IMR-90 (cell line): ENCODE measurements at regions not wholly inside any gene's neighbourhood (a gene's known extent, or its start where the extent isn't known, plus 50 kb on each side); places are given as distances from the start of the nearest gene placed in this dataset.
"Not testable (repeated sequence)": the region's sequence is repeated elsewhere in the genome, so short reads cannot be mapped to it uniquely, and the experiment has no call there.

Source experiments
- ATAC-seq: fragments of 200-7000 bp; cut with Tn5 transposase; 2 replicates; pipeline ENCODE4 v1.9.1; 2020; ENCODE audit warnings: low read depth, mild to moderate bottlenecking, moderate library complexity
- BruUV-seq: library from RNA; stranded (reverse); fragments of 400-500 nt; replicated peaks from 2 replicates; lab custom pipeline; 2021; lab: Mats Ljungman, UMichigan
- CTCF ChIA-PET: fragments of 300-600 bp; formaldehyde crosslinking; extraction: SDS; loops from one replicate; lab custom pipeline; 2021; ENCODE audit warnings: antibody characterized with exemption; lab: Yijun Ruan, JAX
- POLR2A ChIA-PET: fragments of 300-600 bp; sonication (Branson Sonifier 250); formaldehyde crosslinking; loops from one replicate; lab custom pipeline; 2022; ENCODE audit warnings: antibody characterized with exemption; ENCODE audit not compliant: unreplicated experiment; lab: Charles Lee
- DNase-seq: peaks from one replicate; pipeline ENCODE4 v3.0.0; 2013
- H2AFZ ChIP-seq: replicated peaks from 2 replicates; pipeline ENCODE3; 2013; ENCODE audit warnings: low read length, mild to moderate bottlenecking; ENCODE audit not compliant: poor library complexity
- H2AK5ac ChIP-seq: 2 replicates; pipeline ENCODE4 v1.6.1; 2013; ENCODE audit warnings: low read depth, low read length, inconsistent platforms
- H2AK9ac ChIP-seq: replicated peaks from 2 replicates; pipeline ENCODE3; 2013; ENCODE audit warnings: mild to moderate bottlenecking, low read depth, low read length, moderate library complexity; ENCODE audit not compliant: poor library complexity
- H2BK120ac ChIP-seq: 2 replicates; pipeline ENCODE4 v1.6.1; 2013; ENCODE audit warnings: low read depth, low read length, inconsistent platforms
- H2BK15ac ChIP-seq: 3 replicates; pipeline ENCODE4 v1.6.1; 2013; ENCODE audit warnings: low read depth, low read length, inconsistent platforms
- H2BK20ac ChIP-seq: 2 replicates; pipeline ENCODE4 v1.6.1; 2013; ENCODE audit warnings: low read depth, mild to moderate bottlenecking, inconsistent platforms, low read length, moderate library complexity
- H2BK5ac ChIP-seq: 2 replicates; pipeline ENCODE4 v1.6.1; 2013; ENCODE audit warnings: mild to moderate bottlenecking, low read depth, low read length, inconsistent platforms; ENCODE audit not compliant: poor library complexity, severe bottlenecking
- H3K14ac ChIP-seq: replicated peaks from 2 replicates; pipeline ENCODE4 v1.6.1; 2013; ENCODE audit warnings: low read depth, low read length, inconsistent platforms
- H3K18ac ChIP-seq: 2 replicates; pipeline ENCODE4 v1.6.1; 2013; ENCODE audit warnings: low read depth, low read length, control low read depth
- H3K23ac ChIP-seq: 2 replicates; pipeline ENCODE4 v1.6.1; 2013; ENCODE audit warnings: low read depth, low read length, inconsistent platforms
- H3K27ac ChIP-seq: 2 replicates; pipeline ENCODE4 v1.5.1; 2013; ENCODE audit warnings: mild to moderate bottlenecking, control low read depth, low read length; ENCODE audit not compliant: insufficient read depth
- H3K27me3 ChIP-seq: 2 replicates; pipeline ENCODE4 v1.6.1; 2013; ENCODE audit warnings: low read length; ENCODE audit not compliant: control insufficient read depth, insufficient read depth
- H3K36me3 ChIP-seq: 2 replicates; pipeline ENCODE4 v1.6.1; 2013; ENCODE audit warnings: low read length, mixed read lengths; ENCODE audit not compliant: control insufficient read depth, insufficient read depth
- H3K4ac ChIP-seq: 2 replicates; pipeline ENCODE4 v1.6.1; 2013; ENCODE audit warnings: low read depth, low read length, inconsistent platforms
- H3K4me1 ChIP-seq: 2 replicates; pipeline ENCODE4 v1.6.1; 2013; ENCODE audit warnings: low read length, mixed read lengths; ENCODE audit not compliant: control insufficient read depth, insufficient read depth
- H3K4me2 ChIP-seq: 2 replicates; pipeline ENCODE4 v1.6.1; 2013; ENCODE audit warnings: low read depth, mild to moderate bottlenecking, control low read depth, low read length, moderate library complexity
- H3K4me3 ChIP-seq: 2 replicates; pipeline ENCODE4 v1.5.1; 2013; ENCODE audit warnings: low read depth, mild to moderate bottlenecking, control low read depth, low read length, moderate library complexity; ENCODE audit not compliant: insufficient read depth
- H3K56ac ChIP-seq: 2 replicates; pipeline ENCODE4 v1.6.1; 2013; ENCODE audit warnings: low read length, inconsistent platforms; ENCODE audit not compliant: insufficient read depth; ENCODE audit errors: extremely low read depth
- H3K79me1 ChIP-seq, 2 experiments: 2 replicates each; pipeline ENCODE4 v1.6.1; 2013; ENCODE audit warnings: low read length in 2 of 2, inconsistent platforms in 1 of 2, low read depth in 1 of 2
- H3K9ac ChIP-seq: 2 replicates; pipeline ENCODE4 v1.6.1; 2013; ENCODE audit warnings: low read depth, low read length, control low read depth
- H3K9me1 ChIP-seq: 2 replicates; pipeline ENCODE4 v1.6.1; 2013; ENCODE audit warnings: low read length, inconsistent platforms; ENCODE audit not compliant: insufficient read depth
- H3K9me3 ChIP-seq: 2 replicates; pipeline ENCODE4 v1.6.1; 2013; ENCODE audit warnings: low read length; ENCODE audit not compliant: control insufficient read depth, insufficient read depth
- H4K20me1 ChIP-seq: 2 replicates; pipeline ENCODE4 v1.6.1; 2013; ENCODE audit warnings: low read length, inconsistent platforms; ENCODE audit not compliant: insufficient read depth
- H4K5ac ChIP-seq: 2 replicates; pipeline ENCODE4 v1.6.1; 2013; ENCODE audit warnings: mild to moderate bottlenecking, low read depth, low read length, control low read depth
- H4K8ac ChIP-seq, 2 experiments: 2 replicates each; pipeline ENCODE4 v1.6.1; 2013; ENCODE audit warnings: low read depth in 2 of 2, low read length in 2 of 2, control low read depth in 1 of 2, inconsistent platforms in 1 of 2
- H4K91ac ChIP-seq: 2 replicates; pipeline ENCODE4 v1.6.1; 2013; ENCODE audit warnings: low read depth, low read length, inconsistent platforms; ENCODE audit not compliant: insufficient read depth
- WGBS, 2 experiments: methylation state at CpG; one replicate each; pipeline versions ENCODE4 v1.1.5 to v1.1.7; 2013; ENCODE audit warnings: missing lambda C conversion rate in 2 of 2; ENCODE audit not compliant: insufficient read length in 1 of 2; ENCODE audit errors: extremely low coverage in 2 of 2; 5-methylcytosine and 5-hydroxymethylcytosine counted together
- dilution Hi-C: fragments of 300-500 bp; cut with HindIII; formaldehyde crosslinking; loops from one replicate; pipeline ENCODE4 v1.14.3; 2018; ENCODE audit warnings: low sequenced_read_pairs; ENCODE audit not compliant: unreplicated experiment
- in situ Hi-C: fragments of 300-500 bp; cut with MboI; formaldehyde crosslinking; loops from 3 replicates; pipeline ENCODE4 v1.14.3; 2019; ENCODE audit warnings: low sequenced_read_pairs, inconsistent platforms, mixed read lengths
- intact Hi-C: fragments of 100-400 bp; cut with micrococcal nuclease; formaldehyde crosslinking; loops from 2 replicates; pipeline ENCODE4 v1.10.0; 2022

DNA sequence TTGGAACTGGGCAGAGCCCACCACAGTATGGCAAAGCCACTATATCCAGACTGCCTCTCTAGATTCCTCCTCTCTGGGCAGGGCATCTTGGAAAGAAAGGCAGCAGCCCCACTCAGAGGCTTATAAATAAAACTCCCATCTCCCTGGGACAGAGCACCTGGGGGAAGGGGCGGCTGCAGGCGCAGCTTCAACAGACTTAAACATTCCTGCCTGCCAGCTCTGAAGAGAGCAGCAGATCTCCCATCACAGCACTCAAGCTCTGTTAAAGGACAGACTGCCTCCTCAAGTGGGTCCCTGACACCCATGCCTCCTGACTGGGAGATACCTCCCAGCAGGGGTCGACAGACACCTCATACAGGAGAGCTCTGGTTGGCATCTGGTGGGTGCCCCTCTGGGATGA is 193.6 kb downstream of the MREG start:
- H3K56ac ChIP-seq, H2BK120ac ChIP-seq, CTCF ChIA-PET, H3K23ac ChIP-seq, H2AK5ac ChIP-seq, H2BK15ac ChIP-seq, H3K27ac ChIP-seq, H2AFZ ChIP-seq, ATAC-seq, H3K4me1 ChIP-seq, BruUV-seq, H3K9me1 ChIP-seq, H3K18ac ChIP-seq, H3K14ac ChIP-seq, H4K91ac ChIP-seq, H4K20me1 ChIP-seq, H4K8ac ChIP-seq, POLR2A ChIA-PET, H4K5ac ChIP-seq, H3K4me3 ChIP-seq, H2BK20ac ChIP-seq, DNase-seq, H2BK5ac ChIP-seq, H2AK9ac ChIP-seq, H3K79me1 ChIP-seq, H3K4me2 ChIP-seq, H3K4ac ChIP-seq, in situ Hi-C loops, intact Hi-C loops, H3K27me3 ChIP-seq, dilution Hi-C loops, H3K9me3 ChIP-seq, H3K9ac ChIP-seq, H3K36me3 ChIP-seq: not testable (repeated sequence)
- no CpG with 5 or more reads among the region's 3 CpGs for WGBS, 2 experiments
